ENCODE measurements at regions not wholly inside any gene's neighbourhood (a gene's known extent, or its start where the extent isn't known, plus 50 kb on each side); places are given as distances from the start of the nearest gene placed in this dataset.
"Not testable (repeated sequence)": the region's sequence is repeated elsewhere in the genome, so short reads cannot be mapped to it uniquely, and the experiment has no call there.

DNA sequence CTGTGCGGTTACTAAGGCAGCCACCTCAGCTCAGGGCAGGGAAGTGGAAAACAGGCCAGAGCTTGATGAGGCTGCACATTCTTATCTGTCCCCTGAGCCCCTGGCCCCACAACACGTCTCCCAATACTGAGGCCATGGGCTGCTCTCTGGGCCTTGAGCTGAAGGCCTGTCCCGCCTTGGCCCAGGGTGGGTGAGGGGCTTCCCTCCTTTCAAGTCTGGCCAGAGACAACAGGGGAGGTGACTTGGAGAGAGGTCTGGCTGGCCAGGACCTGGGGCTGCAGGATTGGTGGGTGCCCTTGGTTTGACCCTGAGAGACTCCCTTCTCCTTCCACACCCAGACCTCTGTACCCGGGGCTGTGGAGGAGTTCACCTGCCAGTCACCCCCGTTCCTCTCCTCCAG is 563.8 kb downstream of the PTPRU start:
- DNase-seq (ENCODE audit: low read depth) = no peak

DNA sequence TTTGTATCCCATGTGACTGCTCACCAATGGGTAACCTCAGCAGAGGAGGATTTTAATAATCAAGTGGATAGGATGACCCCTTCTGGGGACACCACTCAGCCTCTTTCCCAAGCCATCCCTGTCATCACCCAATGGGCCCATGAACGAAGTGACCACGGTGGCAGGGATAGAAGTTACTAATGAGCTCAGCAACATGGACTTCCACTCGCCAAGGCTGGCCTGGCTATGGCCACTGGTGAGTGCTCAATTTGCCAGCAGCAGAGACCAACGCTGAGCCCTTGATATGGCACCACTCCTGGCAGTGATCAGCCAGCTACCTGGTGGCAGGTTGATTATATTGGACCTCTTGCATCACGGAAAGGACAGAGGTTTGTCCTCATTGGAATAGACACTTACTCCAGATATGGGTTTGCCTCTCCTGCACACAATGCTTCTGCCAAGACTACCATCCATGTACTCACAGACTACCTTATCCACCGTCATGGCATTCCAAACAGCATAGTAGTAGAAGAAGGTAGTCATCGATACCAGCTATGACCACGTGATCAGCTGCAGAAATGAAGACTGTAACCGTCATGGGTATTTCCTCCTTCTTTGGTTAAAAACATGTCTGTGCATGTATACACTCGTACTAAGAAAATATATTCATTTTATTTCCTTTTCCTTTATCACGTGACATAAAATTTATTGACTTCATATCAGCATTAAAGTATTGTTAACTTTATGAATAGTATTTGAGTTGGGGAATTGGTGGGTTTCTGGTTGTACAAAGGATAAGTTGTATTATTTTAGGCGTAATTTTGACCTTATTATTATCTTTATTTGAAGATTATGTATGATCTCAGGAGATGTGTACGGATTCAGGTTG is 562.6 kb downstream of the PTPRU start:
- DNase-seq (ENCODE audit: low read depth) = no peak

DNA sequence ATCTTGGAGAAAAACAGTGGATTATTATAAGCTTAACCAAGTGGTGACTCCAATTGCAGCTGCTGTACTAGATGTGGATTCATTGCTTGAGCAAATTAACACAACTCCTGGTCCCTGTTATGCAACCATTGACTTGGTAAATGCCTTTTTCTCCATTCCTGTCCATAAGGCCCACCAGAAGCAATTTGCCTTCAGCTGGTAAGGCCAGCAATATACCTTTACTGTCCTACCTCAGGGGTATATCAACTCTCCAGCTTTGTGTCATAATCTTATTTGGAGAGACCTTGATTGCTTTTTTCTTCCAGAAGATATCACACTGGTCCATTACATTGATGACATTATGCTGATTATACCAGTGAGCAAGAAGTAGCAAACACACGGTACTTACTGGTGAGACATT is 560.8 kb downstream of the PTPRU start:
- DNase-seq (ENCODE audit: low read depth) = not testable (repeated sequence)

DNA sequence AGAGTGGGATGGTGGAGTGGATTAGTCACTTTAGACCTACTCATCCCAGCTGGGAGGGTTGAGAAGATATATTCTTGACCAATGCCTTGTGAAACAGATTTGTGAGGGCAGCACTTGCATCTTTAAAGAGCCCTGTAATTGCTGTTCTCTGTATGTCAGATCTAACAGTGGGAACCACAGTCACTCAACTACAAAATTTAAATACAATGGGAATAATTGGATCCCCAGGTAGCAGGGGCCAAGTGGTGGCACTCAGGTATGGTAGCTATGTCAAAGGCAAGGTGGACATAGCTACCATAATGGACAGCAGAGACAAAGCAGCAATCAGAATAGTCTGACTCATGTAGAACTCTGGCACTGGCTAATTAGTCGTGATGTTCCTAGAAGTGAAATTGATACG is 559.6 kb downstream of the PTPRU start:
- not testable (repeated sequence) for DNase-seq (ENCODE audit: low read depth)

DNA sequence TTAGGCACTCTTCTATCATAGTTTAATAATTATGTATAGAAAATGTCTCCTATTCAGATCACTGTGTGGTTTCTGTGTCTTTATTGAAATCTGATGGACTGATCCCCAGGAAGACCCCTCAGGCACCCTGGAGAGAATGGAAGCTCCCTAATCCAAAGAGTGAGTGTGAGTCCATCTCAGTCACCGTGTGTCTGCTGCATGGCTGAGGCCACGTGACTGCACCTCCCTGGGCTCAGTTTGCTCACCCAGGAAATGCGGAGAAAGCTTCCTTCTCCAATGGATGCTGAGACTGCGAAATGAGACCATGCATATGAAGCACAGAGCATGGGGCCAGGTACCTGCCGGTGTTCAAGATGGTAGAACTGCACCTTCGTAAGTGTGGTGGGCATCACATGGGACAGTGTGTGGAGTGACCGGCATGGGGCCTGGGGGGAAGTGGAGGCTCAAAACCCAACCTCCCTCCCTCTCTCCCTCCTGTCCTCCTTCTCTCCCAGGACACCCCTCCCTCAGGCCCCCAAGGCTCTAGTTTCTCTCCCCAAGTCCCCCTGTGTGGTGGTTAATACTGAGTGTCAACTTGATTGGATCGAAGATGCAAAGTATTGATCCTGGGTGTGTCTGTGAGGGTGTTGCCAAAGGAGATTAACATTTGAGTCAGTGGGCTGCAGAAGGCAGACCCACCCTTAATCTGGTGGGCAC is 557.5 kb downstream of the PTPRU start:
- no peak for DNase-seq (ENCODE audit: low read depth)

DNA sequence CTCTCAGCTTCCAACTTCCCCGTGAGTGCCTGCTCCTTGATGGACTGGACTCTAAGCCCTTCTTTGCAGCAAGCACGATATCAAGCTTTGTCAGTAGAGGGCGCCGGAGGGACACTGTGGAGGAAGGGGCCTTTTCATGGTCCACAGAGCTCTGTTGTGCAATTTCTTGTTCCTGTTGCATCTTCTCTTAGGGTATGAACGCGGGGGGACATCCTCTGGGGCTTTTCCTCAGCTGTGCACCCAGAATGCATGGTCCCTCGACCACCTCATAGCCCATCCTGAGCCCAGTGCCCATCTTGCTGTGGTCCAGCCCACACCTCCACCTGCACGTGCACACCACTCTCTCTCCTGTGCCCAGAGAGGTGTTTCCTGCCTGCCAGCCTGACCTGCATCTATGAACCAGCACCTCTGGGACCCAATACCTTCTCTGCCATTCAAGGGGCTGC is 556.8 kb downstream of the PTPRU start:
- DNase-seq (ENCODE audit: low read depth) = peak; percentile 70

DNA sequence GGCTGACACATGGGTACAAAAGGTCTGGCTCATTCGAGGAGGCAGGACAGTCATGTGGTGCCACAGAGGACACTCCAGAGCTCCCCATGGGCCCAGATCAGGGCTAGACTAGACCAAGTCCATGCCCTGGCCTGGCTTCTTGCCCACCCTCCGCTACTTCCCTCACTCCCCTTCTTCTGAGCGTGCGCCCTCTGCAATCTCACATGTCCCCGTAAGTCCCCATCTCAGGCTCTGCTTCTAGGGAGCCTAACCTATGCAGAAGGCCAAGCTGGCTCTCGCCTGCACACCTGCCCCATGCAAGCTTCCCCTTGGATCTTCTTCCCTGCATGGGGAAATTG is 553.6 kb downstream of the PTPRU start:
- DNase-seq (ENCODE audit: low read depth) = no peak

DNA sequence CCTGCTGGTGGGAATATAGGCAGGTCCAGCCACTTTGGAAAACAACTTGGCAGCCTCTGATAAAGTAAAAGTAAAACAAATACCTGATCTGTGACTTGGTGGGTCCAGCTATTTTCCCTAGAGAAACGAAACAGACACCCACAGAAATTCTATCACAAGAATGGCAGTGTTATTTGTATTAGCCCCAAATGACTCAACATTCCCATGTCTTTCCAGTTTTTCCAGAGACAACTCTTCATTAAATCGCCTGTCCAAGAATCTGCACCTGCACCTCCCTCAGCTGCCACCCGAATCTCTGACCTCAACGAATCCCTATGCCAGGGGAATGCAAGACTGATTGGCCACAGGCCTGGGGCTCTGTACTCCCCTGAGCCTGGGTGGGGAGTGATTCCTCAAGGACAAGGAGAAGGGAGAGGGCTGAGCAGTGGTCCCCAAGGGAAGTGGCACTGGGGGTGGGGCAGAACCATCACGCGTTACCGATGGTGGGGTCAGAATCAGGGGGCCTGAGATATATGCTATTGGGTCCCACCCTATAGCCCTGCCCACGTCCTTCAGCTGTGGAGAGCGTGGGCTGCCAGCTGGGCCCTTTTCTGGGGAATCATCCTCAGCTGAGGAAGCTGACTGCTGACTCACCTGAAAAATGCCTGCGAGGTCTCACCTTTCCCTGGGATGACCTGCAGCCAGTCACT is 553.0 kb downstream of the PTPRU start:
- DNase-seq (ENCODE audit: low read depth) = no peak

DNA sequence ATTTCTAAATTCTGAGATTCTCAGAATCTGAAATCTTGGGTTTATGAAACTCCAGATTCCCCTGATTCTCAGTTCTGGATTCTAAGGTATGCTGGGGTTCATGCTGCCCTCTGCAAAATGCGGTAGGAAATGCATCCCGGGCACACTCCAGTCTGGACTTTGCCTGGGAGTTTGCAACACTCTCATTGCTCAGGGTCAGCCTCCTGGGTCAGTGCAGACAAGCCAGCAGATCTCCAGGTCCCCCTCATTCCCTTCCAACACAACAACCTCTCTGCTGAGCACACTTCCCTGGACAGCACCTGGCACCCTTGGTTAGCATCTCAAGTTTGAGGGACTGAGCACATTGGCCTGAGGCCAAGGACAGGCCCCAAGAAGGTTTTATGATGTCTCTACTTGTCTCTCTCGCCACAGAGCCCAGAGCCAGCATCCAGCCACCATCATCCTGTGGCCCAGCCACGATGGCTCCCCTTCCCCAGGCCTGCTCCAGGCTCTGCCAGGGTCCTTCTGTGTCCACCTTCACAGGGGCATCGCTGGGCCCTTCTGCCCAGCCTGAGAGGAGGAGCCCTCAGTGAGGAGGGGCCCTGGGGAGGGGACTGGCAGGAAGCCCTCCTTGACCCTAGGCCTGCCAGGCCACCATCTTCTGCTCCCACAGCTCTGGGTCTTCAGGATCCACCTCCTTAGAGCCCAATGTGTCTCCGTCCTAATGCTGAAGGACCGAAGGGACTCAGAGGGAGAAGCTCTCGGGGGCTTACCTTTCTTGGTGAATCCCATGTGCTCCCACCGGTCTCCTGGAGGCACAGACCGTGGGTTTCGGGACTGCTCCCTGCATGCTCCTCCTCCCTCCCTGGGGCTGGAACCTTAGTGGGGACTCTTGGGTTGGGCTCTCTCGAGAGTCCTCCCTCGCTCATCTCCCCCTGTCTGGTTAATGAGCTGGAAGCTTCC is 550.7 kb downstream of the PTPRU start:
- DNase-seq (ENCODE audit: low read depth) = no peak

DNA sequence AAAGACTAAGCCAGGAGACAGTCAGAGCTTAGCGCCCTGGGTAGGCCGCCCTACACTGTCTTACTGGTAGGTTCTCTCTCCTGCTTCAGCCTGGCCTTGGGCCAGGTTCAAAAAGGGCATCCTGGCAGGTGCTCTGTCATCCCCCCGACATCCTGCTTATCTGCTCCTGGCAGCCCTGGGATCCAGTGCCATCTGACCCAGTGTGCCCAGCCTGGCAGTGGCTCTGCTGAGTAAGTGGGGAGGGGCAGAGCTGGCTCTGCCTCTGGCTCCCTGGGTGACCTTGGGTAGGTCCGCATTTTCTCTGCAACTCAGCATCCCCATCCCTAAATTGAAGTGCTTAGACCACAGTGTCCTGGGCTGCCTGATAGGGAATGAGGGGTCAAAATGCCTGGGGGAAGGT is 549.9 kb downstream of the PTPRU start:
- no peak for DNase-seq (ENCODE audit: low read depth)

DNA sequence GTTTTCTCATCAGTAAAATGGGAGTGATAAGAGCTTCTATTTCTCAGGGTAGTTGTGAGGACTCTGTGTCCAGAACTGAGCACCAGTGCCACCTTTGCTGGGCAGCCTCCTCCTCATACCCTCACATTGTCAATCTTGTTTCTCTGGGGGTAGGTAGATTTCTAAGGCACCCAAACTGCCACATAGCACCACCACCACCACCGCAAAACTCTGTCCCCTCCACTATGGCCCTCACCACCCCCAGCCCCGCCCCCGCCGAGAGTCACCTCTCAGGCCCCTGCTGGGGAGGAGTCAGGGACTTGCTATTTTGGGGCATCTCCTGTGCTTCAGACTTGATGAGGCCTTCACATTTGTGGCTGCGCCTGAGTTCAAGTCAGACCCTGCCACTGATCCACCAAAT is 549.2 kb downstream of the PTPRU start:
- no peak for DNase-seq (ENCODE audit: low read depth)

DNA sequence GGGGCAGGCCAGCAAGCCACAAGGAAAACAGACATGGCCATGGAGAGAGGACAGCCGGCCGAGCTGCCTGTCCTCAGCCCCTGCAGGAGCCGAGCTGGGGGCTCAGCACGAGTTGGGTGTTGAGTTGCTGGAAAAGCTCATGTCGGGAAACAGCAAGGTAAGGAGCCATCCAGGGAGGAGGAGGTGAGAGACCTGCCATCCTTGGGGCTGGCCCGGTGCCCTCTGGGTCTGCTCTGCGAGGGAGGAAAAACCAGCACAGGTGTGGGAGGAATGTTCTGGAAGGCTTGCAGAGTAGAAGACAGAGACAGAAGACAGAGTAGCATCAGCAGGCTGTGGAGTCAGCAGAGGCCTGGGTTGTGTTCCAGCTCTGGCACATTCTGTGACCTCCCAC is 548.8 kb downstream of the PTPRU start:
- no peak for DNase-seq (ENCODE audit: low read depth)

DNA sequence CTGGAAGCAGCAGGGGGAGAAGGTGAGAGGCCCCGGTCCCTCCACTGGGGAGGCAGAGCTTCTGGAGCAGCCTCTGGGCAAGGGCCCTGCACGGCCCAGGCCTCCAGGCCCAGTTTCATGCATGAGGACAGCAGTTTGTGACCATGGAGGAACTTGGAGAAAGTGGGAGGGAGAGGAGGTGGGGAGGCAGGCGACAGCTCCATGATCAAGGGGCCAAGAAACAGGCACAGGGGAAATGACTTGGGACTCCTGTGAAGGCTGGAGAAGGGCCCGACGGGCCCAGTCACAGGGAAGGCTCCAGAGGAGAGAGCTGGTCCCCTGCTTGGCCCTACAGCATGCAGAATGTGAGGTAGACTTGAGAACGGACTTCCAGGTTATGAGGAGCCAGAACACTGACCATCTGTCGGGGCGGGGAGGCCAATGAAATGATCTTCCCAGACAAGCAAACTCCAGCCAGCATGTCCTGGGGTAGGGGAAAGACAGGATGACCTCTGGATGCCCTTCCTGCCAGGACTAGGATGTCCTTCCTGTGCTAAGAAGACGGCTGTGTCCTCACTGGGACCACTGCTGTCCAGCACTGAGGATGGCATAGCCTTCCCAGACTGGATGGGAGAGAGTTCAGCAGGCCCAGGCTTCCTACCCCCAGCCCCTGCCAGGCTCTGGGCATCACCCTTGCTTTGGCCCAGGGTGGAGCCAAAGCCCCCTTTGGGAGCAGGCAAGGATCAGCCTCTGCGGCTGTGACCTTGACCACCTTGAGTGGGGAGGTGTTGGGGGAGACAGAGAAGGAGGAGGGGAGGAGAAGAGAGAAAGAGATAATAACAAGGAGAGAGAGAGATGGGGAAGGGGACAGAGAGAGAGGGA is 548.2 kb downstream of the PTPRU start:
- DNase-seq (ENCODE audit: low read depth) = no peak

DNA sequence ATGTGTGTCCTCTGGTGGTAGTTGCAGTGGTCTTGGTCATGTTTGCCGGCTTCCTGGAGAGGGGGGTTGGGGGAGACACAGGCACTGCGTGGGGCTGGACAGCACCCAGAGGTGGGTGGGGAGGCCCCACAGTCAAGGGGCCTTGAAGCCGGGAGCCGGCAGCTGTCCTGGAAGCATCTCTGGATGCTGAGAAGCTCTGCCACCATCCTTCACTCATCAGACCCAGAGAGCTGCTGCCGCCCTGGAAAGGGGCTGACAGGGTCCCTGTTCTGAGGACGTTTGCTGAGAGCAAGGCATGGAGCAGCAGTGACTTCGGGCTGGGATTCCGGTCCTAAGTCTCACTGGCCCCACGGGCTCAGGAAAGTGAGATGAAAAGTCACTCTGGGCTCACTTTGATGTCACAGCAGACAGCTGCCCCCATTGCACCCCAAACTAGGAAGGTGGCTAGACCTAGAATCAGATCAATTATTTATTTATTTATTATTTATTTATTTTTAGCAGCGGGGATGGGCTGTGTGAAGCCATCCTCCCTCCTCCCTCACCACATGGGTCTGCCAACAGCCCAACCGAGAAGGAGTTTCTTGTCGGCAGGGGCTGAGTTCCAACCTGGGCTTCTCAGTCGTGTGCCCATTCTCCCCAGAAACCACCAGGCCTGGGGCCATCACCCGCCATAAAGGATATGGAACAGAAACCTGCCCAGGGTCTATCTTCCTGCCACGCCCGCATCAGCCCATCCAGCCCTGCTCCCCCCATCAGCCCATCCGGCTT is 547.4 kb downstream of the PTPRU start:
- DNase-seq (ENCODE audit: low read depth) = no peak

DNA sequence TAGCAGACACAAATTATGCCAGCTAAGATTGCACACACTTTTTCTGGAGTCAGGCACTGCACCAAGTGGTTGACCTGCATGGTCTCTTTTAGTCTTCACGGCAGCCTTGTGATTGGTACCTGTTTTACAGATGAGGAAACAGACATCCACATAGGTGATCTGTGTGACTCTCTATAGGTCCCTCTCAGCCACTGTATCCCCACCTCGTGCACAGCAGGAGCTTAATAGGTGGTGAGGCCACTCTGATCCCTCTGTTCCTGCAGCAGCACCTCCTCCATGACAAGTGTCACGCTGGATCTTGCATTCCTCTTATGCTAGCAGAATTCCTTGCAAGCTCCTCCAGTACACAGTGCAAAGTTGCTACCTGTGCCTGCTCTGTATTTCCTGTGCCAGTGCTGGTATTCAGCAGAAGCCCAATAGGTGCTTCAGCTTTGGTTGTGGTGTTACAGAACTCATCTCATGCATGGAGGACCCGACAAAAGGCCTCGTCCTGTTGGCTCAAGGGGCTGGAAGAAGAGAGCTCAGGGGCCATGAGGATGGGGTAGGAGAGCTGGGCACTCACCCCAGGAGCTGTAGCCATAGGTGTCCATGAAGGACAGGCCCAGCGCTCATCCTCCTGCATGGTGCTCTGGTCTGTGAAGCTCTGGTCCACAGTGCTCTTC is 546.7 kb downstream of the PTPRU start:
- DNase-seq (ENCODE audit: low read depth) = no peak

DNA sequence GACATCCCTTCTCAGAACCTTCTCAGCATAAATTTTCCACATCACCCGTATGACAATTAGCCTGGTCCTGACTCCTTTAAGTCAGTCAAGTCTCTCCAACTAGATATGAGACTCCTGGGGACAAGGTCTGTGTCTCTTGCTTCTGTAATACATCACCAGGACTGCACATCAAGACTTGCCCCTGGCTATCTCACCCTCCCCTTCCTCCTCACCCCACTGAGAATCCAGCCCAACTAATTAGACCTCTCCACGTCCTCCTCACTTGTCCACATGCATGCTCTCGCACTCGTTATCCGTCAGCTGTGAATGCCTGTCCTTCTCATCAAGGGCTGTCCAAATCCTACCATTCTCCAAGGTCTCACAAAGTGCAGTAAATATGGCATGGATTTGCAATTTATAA is 542.8 kb downstream of the PTPRU start:
- DNase-seq (ENCODE audit: low read depth) = no peak

DNA sequence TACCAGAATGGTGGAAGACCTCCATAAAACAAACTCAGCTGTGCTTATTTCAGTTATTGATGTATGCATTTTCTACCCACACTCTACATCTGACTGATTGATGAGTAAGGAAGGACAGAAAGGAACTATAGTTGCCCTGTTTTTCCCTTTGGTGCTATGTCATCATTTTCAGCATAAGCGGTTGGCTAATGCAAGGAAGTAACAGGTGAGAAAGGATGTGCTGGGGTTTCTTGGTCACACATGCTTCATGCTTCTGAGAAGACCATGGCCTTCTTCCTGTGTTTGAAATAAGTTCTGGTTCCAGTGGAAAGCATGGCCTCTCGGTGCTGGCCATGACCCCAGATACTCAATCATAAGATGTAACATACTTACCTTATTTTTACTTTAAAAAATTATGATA is 541.2 kb downstream of the PTPRU start:
- DNase-seq (ENCODE audit: low read depth) = no peak

DNA sequence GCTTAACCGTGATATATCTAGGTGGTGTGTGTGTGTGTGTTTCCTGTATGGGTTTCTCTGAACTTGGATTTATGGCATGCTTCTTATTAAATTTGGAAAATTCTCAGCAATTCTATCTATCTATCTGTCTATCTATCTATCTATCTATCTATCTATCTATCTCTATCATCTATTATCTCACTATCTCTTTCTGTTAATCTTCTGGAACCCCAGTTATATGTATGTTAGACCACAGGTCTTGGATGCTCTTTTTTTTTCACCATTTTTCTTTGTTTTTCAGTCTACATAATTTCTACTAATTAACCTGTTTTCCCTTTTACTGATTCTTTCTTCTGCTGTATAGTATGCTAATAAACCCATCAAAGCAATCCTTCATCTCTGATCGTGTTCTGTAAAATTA is 538.0 kb downstream of the PTPRU start:
- no peak for DNase-seq (ENCODE audit: low read depth)

DNA sequence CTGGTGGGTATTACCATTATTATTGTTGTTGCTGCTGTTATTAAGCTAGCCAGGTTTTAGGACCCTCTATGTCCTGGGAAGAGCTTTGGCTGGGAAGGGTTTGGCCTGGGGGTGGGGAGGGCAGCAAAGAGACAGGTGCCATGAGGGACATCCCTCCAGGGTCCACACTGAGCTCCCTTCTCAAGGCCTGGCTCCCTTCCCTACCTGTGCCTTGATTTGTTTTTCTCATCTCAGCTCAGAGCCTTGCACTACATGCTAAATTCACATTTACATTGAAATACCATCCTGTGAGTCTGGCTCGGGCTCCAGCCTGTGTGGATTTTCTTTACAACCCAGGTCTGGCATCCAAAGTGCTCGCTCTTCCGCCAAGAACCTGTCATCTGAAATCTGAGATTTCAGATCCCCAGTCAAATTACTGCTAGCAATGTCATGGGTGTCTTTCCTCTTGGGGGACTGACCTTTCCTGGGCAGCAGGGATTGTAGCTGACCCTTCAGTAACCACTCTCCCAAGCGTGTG is 536.3 kb downstream of the PTPRU start:
- no peak for DNase-seq (ENCODE audit: low read depth)

All from fibroblast of gingiva (primary cell).